ENCODE measurements at regions not wholly inside any gene's neighbourhood (a gene's known extent, or its start where the extent isn't known, plus 50 kb on each side); places are given as distances from the start of the nearest gene placed in this dataset.

GRCh38 chr7:46786995-46787394, 794.9 kb downstream of the TNS3 start:
- Histone ChIP-seq H3K14ac (ENCODE audit: insufficient read length) (no peak overlapping the region), H3K4me2 (ENCODE audit: insufficient read depth in 1 of 2, low read depth in 2 of 2, low read length in 2 of 2) (no peak overlapping the region), H4K20me1 (replicated peaks in 1 of 2; ENCODE audit: control insufficient read depth in 1 of 2, insufficient read depth in 2 of 2, low read length in 2 of 2) (no peaks in the 10 kb centered on the region), H3K27ac (ENCODE audit: low read depth, low read length) (no peak overlapping the region), H3K4me3 (ENCODE audit: extremely low read depth in 1 of 4, insufficient read depth in 2 of 4, low read depth in 3 of 4, low read length in 4 of 4) (no peak overlapping the region), H2BK5ac (ENCODE audit: low read depth, low read length) (no peak overlapping the region), H4K8ac (ENCODE audit: extremely low read depth, insufficient read depth, low read length) (no peak overlapping the region), H2BK20ac (ENCODE audit: low read length) (no peak overlapping the region), H3K4me1 (replicated peaks in 1 of 4; ENCODE audit: control insufficient read depth in 3 of 4, insufficient read depth in 4 of 4, low read length in 3 of 4) (0 out of 7 replicates have a peak, but pooled peaks cover 0 to 4% (median 0%) of the 10 kb centered on the region in 4 experiments), H3K36me3 (ENCODE audit: control insufficient read depth in 2 of 4, insufficient read depth in 4 of 4, low read length in 3 of 4) (no peaks in the 10 kb centered on the region), H3K79me2 (ENCODE audit: control insufficient read depth in 1 of 2, insufficient read depth in 2 of 2, low read length in 2 of 2) (no peaks in the 10 kb centered on the region), H2AK5ac (ENCODE audit: low read depth, low read length) (no peak overlapping the region), H3K79me1 (ENCODE audit: low read depth, low read length) (no peaks in the 10 kb centered on the region), H2BK15ac (ENCODE audit: low read length) (no peak overlapping the region), H2BK12ac (ENCODE audit: low read depth, low read length) (no peak overlapping the region), H3K9ac (replicated peaks in 1 of 4; ENCODE audit: extremely low read depth in 1 of 4, low read depth in 3 of 4, low read length in 3 of 4) (no peak overlapping the region), H3K9me3 (ENCODE audit: insufficient read depth in 2 of 2, low read depth in 1 of 2, low read length in 1 of 2) (no peaks in the 10 kb centered on the region), H3K4ac (replicated peaks; ENCODE audit: insufficient read length, low read depth, low read length) (no peak overlapping the region), H3K23me2 (ENCODE audit: low read depth, low read length) (no peaks in the 10 kb centered on the region; the same call in 1 of the 2 replicates), H3K23ac (ENCODE audit: insufficient read length) (no peak overlapping the region), H3K18ac (ENCODE audit: extremely low read depth, low read length) (no peak overlapping the region), H2BK120ac (replicated peaks; ENCODE audit: low read depth, low read length) (no peak overlapping the region), H4K91ac (replicated peaks; ENCODE audit: insufficient read length, low read length) (no peak overlapping the region), H3K27me3 (replicated peaks in 1 of 4; ENCODE audit: control insufficient read depth in 3 of 4, extremely low read depth in 1 of 4, insufficient read depth in 3 of 4, low read length in 3 of 4) (no peaks in the 10 kb centered on the region), H3K56ac (replicated peaks; ENCODE audit: insufficient read length, low read depth, low read length) (no peak overlapping the region), H2AFZ (ENCODE audit: low read length) (no peak overlapping the region), H4K5ac (ENCODE audit: insufficient read length, low read depth, low read length) (no peak overlapping the region)
- ChIA-PET POLR2A (ENCODE audit: partially characterized antibody) (no interaction called here), CTCF (ENCODE audit: partially characterized antibody) (interaction anchor here (0.5 to 2.4 kb wide), 8 partner anchors 9 to 314 kb away, joined by 3 to 11 read pairs (median 3); no protein-coding TSS in a partner anchor)
- DNase-seq (ENCODE audit: low read depth in 1 of 2, low spot score in 2 of 2) (no peak), FAIRE-seq (no peak)
- 76% methylated on average over 3 of the region's 3 CpGs; no CpG with 5 or more reads in 1 of the 2 experiments for WGBS, 2 experiments (ENCODE audit: extremely low coverage in 1 of 2, insufficient coverage in 1 of 2, insufficient read length in 1 of 2, insufficient replicate concordance in 2 of 2, low coverage in 1 of 2, low lambda C conversion rate in 2 of 2, missing lambda C conversion rate in 1 of 2)
- TF ChIP-seq BCL11A (IDR thresholded peaks at IDR 0.05; ENCODE audit: low read depth in 2 of 2, low read length in 2 of 2) (no peak), CTCF (IDR thresholded peaks at IDR 0.05; ENCODE audit: control extremely low read depth in 1 of 3, insufficient read depth in 1 of 3, low read depth in 1 of 3, low read length in 3 of 3) (no peak), TBP (IDR thresholded peaks at IDR 0.05; ENCODE audit: low read depth, low read length) (no peak), GABPA (IDR thresholded peaks at IDR 0.05; ENCODE audit: borderline replicate concordance, insufficient read depth, low read length) (no peak), RXRA (IDR thresholded peaks at IDR 0.05; ENCODE audit: insufficient read depth, low read depth, low read length) (no peak), KDM5A (IDR thresholded peaks at IDR 0.05; ENCODE audit: low read length) (no peak), JUN (IDR thresholded peaks at IDR 0.05; ENCODE audit: low read depth, low read length) (no peak), PHF8 (conservative IDR thresholded peaks at IDR 0.05; ENCODE audit: low read depth, low read length) (no peak), EZH2 (IDR thresholded peaks at IDR 0.05; ENCODE audit: low read depth, low read length, severe bottlenecking) (no peak), KDM1A (IDR thresholded peaks at IDR 0.05; ENCODE audit: borderline replicate concordance, low read length) (no peak), MAX (IDR thresholded peaks at IDR 0.05) (no peak), NRF1 (IDR thresholded peaks at IDR 0.05; ENCODE audit: low read depth, low read length) (no peak)

All from H1 (cell line).